ENCODE measurements at regions not wholly inside any gene's neighbourhood (a gene's known extent, or its start where the extent isn't known, plus 50 kb on each side); places are given as distances from the start of the nearest gene placed in this dataset.

GRCh38 chr1:157382351-157382750 lies 170.0 kb downstream of the FCRL5 start:
- TF ChIP-seq CTCF (IDR thresholded peaks at IDR 0.05): no peak
- TF ChIP-seq POLR2A (IDR thresholded peaks at IDR 0.05; ENCODE audit: low read depth): no peak
- TF ChIP-seq POLR2AphosphoS5 (IDR thresholded peaks at IDR 0.05): no peak
- TF ChIP-seq EP300 (IDR thresholded peaks at IDR 0.05): no peak
